DMS114 treated with DMSO at 0.1 percent for 48 hours (cell line): ENCODE measurements at regions not wholly inside any gene's neighbourhood (a gene's known extent, or its start where the extent isn't known, plus 50 kb on each side); places are given as distances from the start of the nearest gene placed in this dataset.

Experiments
- DNase-seq: peaks from one replicate; lab custom pipeline; 2025; ENCODE audit not compliant: unreplicated experiment; lab: John Stamatoyannopoulos, UW

DNA sequence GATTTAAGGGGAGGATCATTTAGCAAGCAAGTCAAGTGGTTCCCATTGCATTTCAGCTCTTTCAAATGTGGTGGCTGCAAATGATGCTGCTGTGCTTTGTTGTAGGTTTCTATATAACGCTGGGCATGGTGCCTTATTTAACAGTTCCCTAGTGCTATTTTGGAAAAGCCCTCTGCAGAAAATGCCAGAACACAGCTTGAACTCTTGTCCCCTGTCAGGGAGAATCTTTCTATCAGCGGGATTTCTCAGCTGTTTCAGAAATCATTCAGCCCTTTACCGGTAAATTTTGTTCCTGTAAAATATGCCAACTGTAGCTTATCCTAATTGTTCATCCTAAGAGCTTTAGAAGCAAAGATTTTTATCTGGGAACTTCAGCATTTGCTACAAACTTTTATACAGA lies 77.8 kb upstream of the DTNA start:
- no peak for DNase-seq

DNA sequence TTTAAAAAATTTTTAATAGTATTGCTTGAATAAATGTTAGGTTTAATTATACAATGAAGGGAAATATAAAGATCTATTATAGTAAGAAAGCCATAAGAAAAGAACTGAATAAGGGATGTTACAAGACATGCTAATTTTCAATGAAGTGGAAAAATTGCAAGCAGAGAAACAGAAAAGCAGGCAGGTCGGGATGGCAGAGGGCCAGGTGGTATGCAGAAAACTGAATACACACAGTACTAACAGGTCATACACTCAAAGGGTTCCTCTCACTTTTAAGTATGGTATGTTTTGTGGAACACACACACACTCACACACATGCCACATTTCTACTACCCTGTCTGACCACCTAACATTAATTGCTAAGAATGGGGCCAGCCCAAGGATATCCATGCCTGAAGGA lies 76.7 kb upstream of the DTNA start:
- DNase-seq, result no peak

DNA sequence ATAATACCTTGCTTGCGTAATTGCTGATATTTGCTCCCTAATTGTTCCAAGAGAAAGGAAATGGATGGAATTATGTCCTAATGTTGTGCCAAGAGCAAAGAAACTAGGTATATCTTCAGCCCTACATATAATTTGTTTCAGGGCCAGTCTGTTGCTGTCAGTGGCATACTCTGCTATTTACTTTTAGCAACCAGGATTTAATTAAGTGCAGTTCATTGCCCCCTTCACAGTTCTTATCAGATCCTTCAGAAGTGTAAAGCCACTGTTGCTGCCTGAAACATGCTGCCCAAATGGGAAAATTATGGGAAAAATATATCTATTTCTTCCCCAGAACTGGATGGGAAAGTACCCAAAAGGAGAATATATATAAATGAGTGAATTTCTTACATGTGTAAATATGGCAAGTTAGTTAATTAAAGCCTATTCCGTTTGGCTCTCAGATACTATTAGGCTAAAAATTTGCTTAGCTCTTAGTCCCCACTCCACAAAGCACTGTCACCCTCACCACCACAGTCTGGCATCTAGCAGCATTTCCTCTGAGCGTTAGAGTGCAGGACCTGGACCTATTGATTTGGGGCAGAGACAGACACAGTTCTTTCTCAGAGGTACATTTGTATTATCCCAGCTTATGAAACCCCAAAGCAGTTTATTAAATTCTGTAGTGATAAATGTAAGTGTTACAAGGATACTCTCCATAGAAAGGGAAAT lies 72.8 kb upstream of the DTNA start:
- no peak for DNase-seq

DNA sequence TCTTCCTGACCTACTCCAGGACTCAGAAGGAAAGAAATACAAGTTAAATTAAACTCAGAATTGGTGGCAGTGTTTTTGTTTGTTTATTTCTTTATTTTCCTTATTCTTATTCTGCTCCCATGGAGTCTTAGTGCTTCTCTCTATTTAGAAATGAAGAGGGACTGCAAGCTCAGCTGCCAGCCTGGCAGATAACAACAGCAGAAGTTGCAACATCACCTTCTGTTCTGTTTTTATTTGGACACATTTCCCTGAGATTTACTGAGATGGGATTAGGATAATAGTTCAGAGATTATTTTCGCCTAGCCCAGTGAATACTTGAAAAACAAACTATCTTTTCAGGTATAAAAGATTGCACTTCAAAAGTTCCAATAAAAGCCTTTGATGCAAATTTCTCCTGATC lies 70.4 kb upstream of the DTNA start:
- no peak for DNase-seq

DNA sequence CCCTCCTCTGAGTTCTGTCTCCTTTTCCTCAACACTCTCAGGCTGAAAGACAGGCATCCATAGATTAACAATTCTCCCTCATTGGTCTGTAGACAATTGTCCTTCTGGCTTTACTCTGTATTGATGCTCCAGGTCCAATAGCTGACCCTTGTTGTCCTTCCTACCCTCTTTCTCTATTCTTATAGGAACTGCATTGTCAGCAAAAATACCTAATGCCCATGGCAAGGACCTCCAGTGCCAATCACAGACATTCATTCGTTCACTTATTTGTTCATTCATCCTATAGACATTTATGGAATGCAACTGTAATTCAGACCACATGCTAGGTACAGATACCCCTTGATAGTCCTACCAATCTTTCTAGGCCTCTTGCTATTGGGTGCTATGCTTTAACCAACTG lies 69.8 kb upstream of the DTNA start:
- DNase-seq, result no peak

DNA sequence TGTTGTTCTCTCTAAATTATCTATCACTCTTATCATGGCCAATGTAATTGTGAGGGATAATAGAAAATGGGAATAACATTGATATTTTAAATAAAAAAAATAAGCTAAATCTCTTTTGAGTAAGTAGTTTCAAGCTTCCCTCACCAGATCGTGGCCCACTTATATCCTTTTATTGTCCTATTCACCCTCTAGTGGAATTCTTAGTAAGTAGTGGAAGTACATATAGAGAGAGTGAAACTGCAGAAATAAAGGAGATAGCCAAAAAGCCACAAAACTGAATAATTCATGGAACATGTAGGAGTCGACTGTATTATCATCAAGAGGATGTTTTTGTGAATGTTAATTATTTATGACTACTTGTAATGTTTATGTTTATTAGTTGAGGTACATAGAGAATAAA lies 66.1 kb upstream of the DTNA start:
- DNase-seq, result no peak

DNA sequence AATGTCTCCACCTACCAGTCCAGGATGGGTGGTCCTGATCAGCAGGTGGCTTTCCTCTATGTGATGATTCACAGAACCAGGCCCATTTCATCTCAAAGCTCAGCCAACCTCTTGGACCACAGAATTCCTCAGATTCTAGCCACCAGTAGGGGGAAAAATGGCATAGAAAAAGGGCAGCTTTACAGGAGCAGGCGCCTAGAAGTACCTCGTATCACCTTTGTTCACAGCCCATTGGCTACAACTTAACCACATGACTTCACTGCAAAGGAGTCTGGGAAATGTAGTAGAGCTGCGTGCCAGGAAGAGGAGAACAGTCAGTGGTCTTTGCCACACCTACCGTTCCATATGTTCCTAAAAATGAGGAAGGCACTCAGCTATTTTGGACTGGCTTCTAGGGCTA lies 62.8 kb upstream of the DTNA start:
- DNase-seq, result no peak

DNA sequence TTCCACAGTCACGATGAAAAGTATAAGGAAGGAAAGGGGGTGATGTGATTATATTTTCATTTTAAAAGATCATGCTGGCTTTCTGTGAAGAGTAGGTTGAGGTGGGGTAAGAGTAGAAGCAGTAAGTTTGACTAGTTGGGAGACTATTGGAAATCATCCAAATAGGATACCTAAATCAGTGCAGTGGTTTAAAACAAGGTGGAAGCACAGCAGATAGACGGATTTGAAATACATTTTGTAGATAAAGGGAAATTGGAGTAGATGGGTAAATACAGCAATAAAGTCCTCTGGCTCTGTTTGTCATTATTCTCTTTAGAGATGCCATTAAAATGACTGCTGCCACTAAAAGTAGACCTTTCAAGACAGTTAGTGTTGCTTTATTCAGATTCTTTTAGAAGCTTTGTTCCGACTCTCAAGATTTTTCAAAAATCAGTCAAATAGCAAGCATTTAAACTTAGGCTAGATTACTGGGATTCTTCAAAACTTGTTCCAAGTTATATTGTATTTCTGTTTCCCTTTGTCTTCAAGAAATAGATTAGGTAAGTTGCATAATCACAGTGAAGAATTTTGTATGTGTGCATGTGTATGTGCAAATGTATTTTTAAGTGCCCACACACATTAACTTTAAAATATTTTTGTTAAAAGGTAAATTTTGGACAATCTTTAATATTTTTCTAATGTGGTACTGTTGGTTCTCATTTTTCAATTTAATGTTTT lies 61.7 kb upstream of the DTNA start:
- DNase-seq, result no peak

DNA sequence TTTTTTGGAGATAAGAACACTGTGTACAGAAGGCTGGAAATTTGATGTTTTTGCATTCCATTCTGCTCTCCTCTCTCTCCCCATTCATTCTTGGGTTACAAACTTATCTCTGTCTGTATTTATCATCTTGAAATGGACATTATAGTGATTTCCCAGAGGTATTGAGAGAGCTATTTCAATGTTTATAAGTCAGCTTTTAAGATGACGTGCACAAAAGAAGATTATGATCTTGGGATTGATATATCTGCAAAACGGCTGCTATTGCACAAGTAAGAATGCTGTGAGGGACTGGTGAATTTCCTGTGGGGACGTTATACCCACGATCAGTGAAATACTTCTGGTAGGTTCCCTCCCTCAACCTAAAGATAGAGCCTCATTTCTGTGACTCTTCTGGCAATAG lies 61.0 kb upstream of the DTNA start:
- DNase-seq, result no peak

DNA sequence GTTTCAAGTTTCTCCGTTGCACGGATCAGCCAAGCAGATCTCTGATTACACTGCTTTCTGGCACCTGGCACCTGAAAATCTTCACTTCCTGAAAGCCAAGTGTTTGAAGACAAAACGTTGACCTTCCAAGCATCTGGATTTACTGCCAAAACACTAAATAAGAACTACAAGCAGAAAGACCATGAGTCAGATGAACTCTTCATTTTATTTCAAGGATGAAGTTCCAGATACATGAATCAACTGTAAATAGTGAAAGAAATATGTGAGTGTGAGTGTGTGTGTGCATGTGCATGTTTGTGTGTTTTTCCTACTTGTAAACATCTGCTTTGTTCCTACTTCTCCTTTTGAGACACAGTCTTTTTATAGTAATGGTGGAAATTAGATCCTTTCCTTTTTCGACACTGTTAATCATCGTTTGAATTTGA lies 60.0 kb upstream of the DTNA start:
- no peak for DNase-seq

DNA sequence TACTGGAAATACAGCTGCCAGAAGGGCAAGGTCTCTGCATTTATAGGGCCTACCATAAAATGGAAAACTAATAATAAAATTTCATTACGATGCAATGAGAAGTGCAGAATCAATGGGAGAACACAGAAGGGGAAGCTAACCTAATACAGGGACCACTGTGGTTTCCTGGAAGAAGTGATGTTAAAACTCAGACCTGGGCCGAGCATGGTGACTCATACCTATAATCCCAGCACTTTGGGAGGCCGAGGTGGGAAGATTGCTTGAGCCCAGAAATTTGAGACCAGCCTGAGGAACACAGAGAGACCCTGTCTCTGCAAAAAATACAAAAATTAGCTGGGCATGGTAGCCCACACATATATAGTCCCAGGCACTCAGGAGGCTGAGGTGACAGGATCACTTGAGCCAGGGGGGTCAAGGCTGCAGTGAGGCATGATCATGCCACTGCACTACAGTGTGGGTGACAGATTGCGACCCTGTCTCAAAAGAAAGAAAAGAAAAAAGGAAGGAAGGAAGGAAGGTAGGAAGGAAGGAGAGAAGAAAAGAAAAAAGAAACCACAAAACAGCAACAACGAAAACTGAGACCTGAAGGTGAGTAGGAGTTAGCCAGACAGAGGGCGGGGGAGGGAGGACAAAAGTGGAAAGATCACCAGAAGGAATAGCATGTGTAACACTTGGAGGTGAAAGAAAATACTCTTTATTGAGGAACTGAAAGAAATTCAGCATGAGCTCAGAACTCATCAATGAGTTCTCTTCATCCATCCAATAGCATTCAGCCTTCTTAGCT lies 58.3 kb upstream of the DTNA start:
- no peak for DNase-seq

DNA sequence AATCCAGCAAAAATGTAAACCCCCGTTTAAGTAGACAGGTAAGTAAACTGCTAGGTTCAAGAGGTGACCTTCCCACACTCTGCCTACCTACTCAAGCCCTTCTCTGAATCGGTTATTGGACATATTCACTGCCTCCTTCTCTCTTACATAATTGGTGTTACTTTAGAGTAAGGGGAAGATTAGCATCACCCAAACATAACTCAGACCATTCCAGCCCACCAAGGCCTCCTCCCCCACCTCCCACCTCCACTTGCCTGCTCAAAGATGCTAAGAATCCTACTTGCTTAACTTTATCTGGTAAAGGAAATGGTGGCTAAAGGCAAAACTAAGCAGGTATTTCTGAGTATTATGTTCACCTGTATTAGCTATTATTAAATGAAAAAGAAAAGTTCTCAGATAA lies 55.0 kb upstream of the DTNA start:
- no peak for DNase-seq

DNA sequence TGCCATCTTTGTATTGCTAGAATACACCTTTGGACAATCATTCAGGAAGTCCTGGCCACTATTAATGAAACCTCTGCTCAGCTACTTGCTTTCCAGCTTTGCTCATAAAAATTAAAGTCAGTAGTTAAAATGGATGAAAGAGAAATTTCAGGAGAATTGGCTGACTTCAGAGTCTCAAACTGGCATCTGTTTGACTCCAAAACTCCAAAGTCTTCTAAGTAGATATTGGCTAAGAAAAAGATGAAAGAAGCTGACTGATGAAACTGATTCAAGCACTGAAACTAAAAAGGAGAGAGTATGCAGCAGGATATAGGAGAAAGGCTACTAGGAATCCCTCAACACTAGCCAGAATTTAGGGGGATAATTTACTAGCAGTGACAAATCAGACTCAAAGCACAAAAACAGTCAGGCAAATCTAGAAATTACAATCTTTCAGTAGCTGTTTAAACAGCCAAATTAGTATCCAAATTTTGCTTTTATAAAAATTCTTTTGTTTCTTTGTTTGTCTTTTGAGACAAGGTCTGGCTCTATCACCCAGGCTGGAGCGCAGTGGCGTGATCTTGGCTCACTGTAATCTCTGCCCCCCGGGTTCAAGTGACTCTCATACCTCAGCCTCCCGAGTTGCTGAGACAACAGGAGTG lies 52.1 kb upstream of the DTNA start:
- DNase-seq, result no peak

DNA sequence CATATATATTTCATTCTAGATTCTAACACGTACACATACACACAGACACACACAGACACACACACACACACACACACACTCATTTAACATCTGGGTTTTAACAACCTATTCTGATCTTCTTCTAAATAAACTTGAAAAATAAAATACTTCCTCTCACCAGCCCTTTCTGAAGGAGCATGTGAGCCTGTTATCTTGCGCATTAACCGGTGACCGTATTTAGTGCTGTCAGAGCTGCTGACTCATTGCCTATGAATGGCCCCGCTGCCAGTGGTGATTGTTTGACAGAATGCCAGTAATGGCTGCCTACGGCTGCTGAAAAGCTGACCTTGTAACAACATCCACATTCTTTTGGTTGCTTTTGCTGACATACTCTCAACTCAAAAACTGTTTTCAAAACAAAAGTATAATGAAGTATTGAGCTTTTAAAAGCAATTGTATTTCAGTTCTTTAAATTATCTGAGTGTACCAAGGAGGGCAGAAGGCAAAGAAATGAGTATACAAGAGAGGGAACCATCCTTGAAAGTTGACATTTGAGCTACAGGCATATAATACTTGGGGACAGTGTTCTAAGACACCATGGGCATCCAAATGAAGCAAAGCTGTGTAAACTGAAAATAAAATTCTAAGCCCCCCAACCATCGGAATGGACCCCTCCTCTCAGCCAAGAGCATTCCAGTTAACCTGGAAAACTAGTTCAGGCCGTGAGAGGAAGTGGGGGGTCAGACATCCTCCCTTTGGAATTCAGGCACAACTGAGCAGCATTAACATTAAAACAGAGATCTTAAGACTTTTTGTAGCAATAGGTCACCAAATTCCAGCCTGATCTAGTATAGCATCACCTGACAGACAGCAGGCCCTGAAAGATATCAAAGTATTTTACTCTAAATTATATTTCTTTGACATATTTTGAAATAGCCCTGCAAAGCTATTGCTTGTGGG lies 50.2 kb upstream of the DTNA start:
- no peak for DNase-seq
